ENCODE measurements at regions not wholly inside any gene's neighbourhood (a gene's known extent, or its start where the extent isn't known, plus 50 kb on each side); places are given as distances from the start of the nearest gene placed in this dataset.
"Not testable (repeated sequence)": the region's sequence is repeated elsewhere in the genome, so short reads cannot be mapped to it uniquely, and the experiment has no call there.

GRCh38 chr1:203926025-203926540 is 64.7 kb downstream of the SNRPE start:
- DNase-seq, result no peak

DNA sequence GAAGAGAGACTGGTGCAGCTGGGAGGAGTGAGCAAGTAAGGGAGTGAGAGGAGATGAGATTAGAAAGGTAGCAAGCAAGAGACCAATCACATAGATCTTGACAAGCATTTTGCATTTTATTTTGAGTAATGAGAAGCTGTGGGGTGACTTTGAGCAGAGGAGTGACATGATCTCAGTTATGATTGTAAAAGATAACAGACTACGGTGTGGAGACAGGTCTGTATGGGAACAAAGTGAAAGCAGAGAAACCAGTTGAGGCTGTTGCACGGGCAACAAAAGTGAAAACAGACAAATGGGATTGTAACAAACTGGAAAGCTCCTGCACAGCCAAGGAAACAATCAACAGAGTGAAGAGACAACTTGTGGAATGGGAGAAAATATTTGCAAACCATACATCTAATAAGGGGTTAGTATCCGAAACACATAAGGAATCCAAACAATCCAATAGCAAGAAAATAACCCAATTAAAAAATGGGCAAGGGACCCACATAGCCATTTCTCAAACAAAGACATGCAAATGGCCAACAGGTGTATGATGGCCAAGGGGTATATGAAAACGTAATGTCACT is 68.4 kb downstream of the SNRPE start:
- no peak for DNase-seq

DNA sequence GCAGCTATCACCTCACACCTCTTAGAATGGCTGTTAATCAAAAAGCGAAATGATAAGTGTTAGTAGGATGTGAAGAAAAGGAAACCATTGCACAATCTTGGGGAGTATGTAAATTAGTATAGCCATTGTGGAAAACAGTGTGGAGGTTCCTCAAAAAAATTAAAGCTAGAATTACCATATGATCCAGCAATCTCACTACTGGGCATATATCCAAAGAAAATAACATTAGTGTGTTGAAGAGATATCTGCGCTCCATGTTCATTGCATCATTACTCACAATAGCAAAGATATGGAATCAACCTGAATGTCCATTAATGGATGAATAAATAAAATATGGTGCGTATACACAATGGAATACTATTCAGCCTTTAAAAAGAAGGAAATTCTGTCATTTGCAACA is 68.9 kb downstream of the SNRPE start:
- no peak for DNase-seq

DNA sequence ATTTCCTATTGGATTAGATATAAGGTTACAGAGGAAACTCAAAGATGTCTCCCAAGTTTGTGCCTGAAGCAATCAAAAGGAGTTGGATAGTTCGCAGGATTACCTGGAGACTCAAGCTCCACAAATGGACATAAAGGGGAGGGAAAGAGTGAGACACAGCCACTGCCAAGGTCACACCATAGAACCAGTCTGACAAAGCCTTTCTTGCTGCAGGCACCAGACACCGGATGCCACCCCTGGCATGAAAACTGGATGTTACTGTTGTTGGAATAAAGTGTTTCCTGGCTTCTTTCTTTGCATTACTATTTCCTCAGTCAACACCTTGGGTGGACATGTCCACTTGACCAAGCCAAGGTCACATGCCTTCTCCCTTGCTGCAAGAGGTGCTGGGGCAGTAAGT is 70.6 kb downstream of the SNRPE start:
- DNase-seq, result no peak

GRCh38 chr1:203932556-203932955 is 71.2 kb downstream of the SNRPE start:
- DNase-seq, result no peak

GRCh38 chr1:203934027-203934426 is 72.6 kb downstream of the SNRPE start:
- DNase-seq, result no peak

DNA sequence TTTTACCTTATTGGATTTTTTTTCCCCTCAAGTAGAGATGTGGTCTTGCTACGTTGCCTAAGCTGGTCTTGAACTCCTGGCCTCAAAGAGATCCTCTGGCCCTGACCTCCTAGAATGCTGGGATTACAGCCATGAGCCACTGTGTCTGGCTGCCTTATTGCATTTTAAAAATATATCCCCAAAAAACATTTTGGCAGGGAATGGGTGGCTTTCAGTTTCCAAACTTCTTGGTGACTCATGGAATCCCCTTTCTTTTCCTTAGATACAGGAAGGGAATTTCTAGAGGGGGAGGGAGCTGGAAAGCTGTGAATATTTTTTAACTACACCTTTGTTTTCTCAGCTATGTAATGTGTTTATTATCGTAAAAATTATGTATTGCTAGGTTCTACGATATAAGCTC is 73.3 kb downstream of the SNRPE start:
- no peak for DNase-seq

DNA sequence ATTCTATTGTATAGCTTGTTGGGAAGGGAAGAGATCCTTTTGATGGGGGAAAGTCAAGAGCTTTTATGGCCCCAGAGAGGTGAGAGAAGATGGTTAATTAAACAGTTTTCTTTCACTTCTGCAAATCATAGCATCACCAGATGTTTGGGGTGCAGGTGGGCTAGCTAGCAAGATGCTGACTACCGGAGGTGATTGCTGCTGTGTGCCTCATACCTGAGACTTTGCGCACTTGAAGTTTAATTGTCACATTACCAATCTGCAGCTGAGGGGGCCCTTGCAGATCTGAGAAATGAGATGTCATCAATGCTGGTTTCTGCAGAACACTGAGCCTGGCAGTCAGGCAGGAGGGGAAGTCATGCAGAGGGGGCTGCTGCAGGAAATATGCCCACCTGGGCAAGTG is 73.9 kb downstream of the SNRPE start:
- DNase-seq, result no peak

DNA sequence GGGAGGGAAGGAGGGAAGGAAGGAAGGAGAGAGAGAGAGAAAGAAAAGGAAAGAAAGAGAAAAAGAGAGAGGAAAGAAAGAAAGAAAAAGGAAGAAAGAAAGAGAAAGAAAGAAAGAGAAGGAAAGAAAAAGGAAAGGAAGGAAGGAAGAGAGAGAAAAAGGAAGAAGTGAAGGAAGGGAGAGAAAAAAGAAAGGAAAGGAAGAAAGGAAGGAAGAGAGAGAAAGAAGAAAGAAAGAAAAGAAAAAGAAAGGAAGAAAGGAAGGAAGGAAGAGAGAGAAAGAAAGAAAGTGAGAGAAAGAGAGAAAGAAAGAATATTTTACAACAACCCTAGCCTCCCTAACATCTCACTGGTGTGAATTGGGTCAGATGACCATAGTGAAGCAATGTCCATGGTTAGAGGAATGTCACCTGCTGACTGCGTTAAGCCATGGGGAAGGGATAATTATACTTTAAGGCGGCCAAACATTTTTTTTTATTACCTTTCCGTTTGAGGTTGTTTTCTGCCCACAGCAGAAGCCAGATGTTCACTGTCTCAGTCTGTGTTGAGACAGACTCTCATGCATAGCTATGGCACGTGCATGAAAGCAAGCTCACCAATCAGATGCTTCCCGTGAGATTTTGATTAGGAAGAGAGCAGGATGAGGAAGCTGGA is 76.4 kb downstream of the SNRPE start:
- DNase-seq, result no peak

- DNase-seq, result no peak
Observed at GRCh38 chr1:203944651-203945404, 83.4 kb downstream of the SNRPE start.

- no peak for DNase-seq
Observed at GRCh38 chr1:203954293-203954692, 92.9 kb downstream of the SNRPE start.

- no peak for DNase-seq
Observed at GRCh38 chr1:203954788-203955552, 93.6 kb downstream of the SNRPE start.

- peak; percentile 1 for DNase-seq
Observed at GRCh38 chr1:203968761-203969160, 104.2 kb upstream of the SOX13 start.

DNA sequence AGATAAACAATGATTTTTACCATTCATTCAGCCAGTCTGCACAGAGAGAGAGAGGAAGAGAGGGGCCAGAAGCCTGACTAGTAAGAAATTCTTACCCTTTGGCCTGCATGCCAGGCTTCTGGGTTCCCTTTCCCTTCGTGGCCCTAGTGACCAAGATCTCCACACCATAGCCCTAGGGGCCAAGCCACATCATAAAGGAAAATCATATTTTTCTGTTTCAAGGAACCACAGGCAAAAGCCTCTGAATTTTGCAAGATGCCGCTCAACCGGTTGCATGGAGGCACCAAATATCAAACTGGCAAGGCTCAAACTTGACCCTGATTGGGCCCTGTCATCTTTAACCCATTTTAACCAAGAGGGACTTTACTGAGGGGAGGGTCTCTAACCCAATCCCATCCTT is 103.1 kb upstream of the SOX13 start:
- no peak for DNase-seq

GRCh38 chr1:203985044-203985443 is 87.9 kb upstream of the SOX13 start:
- no peak for DNase-seq

GRCh38 chr1:203985676-203986075 is 87.2 kb upstream of the SOX13 start:
- peak; percentile 34 for DNase-seq

DNA sequence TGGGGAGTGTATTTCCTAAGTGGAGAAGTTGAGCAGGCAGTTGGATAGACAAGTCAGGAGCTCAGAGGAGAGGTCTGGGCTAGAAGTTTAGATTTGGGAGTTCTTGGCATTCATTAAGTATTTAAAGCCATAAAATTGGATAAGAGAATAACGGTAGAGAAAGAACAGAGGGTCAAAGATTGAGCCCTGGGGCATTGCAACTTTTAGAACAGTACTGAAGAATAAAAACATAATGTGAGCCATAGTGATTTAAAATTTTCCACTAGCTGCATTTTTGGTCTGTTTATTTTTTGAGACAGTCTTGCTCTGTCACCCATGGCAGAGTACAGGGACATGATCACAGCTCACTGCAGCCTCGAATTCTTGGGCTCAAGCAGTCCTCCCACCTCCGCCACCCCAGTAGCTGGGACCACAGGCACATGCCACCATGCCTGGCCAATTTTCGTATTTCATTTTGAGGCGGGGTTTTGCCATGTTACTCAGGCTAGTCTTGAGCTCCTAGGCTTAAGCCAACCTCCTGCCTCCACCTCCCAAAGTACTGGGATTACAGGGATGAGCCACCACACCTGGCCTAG is 85.9 kb upstream of the SOX13 start:
- no peak for DNase-seq

- DNase-seq, result no peak
Observed at GRCh38 chr1:203990118-203990517, 82.8 kb upstream of the SOX13 start.

DNA sequence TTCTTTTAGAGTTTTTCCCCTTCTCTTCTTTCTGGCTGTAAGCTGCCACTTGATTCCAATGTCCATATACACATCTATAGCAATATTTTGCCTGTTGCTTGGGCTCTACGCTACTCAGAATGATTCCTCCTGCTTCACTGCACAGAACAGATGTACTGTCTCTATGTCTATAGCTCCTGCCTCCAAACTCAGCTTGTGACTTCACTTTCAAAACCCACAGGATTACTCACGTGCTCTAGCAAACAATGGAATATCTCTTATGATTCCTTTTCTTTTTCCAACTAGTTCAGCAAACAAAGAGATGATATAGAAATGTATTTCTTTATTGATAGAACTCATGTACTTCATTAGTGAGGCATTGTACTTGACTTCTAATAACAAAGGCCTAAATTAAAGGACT is 80.5 kb upstream of the SOX13 start:
- DNase-seq, result no peak

GRCh38 chr1:203993256-203993655 is 79.7 kb upstream of the SOX13 start:
- DNase-seq, result no peak

GRCh38 chr1:203995228-203995627 is 77.7 kb upstream of the SOX13 start:
- no peak for DNase-seq

DNA sequence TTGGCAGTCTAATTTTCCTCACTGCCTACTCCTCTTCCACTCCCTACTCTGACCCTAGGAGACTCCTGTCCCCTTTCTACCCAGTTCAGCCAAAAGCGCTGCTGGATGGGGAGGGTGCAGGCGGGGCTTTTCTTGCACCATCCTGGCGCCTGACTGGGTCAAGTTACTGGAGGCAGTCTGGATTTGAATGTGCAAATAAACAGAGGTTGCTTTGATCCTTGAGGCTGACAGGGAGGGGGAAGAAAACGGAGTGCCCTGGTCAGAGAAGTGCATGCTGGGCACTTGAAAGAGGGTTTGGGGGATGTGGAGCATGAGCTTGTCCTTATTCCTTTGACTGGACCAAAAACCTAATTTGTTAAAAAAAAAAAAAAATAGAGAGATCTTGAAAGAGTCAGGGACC is 76.8 kb upstream of the SOX13 start:
- DNase-seq, result peak; percentile 49

DNA sequence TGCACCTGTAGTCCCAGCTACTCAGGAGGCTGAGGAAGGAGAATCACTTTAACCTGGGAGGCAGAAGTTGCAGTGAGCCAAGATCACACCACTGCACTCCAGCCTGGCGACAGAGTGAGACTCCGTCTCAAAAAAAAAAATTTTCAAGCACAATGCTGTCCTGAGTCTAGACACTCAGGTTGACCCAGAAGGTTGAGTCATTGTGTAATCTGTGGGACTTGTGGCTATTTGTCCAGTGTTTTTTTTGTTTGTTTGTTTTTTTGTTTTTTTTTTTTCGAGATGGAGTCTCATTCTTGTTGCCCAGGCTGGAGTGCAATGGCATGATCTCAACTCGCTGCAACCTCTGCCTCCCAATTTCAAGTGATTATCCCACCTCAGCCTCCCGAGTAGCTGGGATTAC is 74.3 kb upstream of the SOX13 start:
- not testable (repeated sequence) for DNase-seq

All from NCI-H1436 (cell line).